Ishikawa (cell line): ENCODE measurements at regions not wholly inside any gene's neighbourhood (a gene's known extent, or its start where the extent isn't known, plus 50 kb on each side); places are given as distances from the start of the nearest gene placed in this dataset.

Source experiments
- CEBPB ChIP-seq: IDR thresholded peaks from 2 replicates; pipeline ENCODE4 v1.6.1; 2012
- CREB1 ChIP-seq: IDR thresholded peaks from 2 replicates; pipeline ENCODE4 v1.6.1; 2012; ENCODE audit warnings: low read depth
- EGR1 ChIP-seq: IDR thresholded peaks from 2 replicates; pipeline ENCODE4 v1.6.1; 2012
- EP300 ChIP-seq: IDR thresholded peaks from 2 replicates; pipeline ENCODE4 v1.6.1; 2012; ENCODE audit warnings: borderline replicate concordance
- FOXM1 ChIP-seq: IDR thresholded peaks from 2 replicates; pipeline ENCODE4 v1.6.1; 2012; ENCODE audit warnings: low read depth, borderline replicate concordance
- NFIC ChIP-seq: IDR thresholded peaks from 2 replicates; pipeline ENCODE4 v1.6.1; 2012
- RAD21 ChIP-seq: IDR thresholded peaks from 2 replicates; pipeline ENCODE4 v1.6.1; 2012; ENCODE audit warnings: low read depth
- TAF1 ChIP-seq: IDR thresholded peaks from 2 replicates; pipeline ENCODE4 v1.6.1; 2012; ENCODE audit warnings: low read depth, mild to moderate bottlenecking
- TCF12 ChIP-seq: IDR thresholded peaks from 2 replicates; pipeline ENCODE4 v1.6.1; 2012; ENCODE audit warnings: low read depth
- TEAD4 ChIP-seq: IDR thresholded peaks from 2 replicates; pipeline ENCODE4 v1.6.1; 2012
- YY1 ChIP-seq: IDR thresholded peaks from 2 replicates; pipeline ENCODE4 v1.6.1; 2012; ENCODE audit warnings: low read depth
- ZBTB7A ChIP-seq: IDR thresholded peaks from 2 replicates; pipeline ENCODE4 v1.6.1; 2012; ENCODE audit warnings: low read depth
- TF ChIP-seq, protein P1 (sequence below): IDR thresholded peaks from 2 replicates; pipeline ENCODE4 v1.6.1; 2012
- TF ChIP-seq, protein P2 (sequence below): IDR thresholded peaks from 2 replicates; pipeline ENCODE4 v1.6.1; 2012
- TF ChIP-seq, protein P3 (sequence below): IDR thresholded peaks from 2 replicates; pipeline ENCODE4 v1.6.1; 2012; ENCODE audit warnings: low read depth, mild to moderate bottlenecking

DNA sequence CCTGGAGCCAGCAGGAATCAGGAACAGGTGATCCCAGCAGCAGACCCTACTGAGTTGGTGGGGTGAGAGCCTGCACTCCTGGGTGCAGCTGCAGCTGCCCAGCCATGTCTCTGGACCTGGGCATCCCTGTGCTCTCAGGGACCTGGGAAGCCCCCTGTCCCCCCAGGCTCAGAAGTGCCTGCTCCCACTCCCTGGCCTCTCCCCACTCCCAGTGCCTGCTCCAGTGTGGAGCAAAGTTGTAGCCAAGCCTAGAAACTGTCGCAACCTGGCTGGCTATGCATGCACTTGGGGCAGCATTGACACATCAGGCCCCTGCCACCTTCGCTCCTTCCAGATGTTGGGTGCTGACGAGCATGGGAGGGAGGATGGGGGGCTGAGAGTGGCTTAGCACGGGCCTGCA lies 1124.7 kb upstream of the ACVR2A start:
- no peak for TF ChIP-seq CREB1
- TF ChIP-seq, protein P1, sequence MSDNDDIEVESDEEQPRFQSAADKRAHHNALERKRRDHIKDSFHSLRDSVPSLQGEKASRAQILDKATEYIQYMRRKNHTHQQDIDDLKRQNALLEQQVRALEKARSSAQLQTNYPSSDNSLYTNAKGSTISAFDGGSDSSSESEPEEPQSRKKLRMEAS = no peak
- no peak for TF ChIP-seq TEAD4
- TF ChIP-seq, protein P2, sequence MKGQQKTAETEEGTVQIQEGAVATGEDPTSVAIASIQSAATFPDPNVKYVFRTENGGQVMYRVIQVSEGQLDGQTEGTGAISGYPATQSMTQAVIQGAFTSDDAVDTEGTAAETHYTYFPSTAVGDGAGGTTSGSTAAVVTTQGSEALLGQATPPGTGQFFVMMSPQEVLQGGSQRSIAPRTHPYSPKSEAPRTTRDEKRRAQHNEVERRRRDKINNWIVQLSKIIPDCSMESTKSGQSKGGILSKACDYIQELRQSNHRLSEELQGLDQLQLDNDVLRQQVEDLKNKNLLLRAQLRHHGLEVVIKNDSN = no peak
- TF ChIP-seq TAF1 = no peak
- TF ChIP-seq ZBTB7A = no peak
- TF ChIP-seq, protein P3, sequence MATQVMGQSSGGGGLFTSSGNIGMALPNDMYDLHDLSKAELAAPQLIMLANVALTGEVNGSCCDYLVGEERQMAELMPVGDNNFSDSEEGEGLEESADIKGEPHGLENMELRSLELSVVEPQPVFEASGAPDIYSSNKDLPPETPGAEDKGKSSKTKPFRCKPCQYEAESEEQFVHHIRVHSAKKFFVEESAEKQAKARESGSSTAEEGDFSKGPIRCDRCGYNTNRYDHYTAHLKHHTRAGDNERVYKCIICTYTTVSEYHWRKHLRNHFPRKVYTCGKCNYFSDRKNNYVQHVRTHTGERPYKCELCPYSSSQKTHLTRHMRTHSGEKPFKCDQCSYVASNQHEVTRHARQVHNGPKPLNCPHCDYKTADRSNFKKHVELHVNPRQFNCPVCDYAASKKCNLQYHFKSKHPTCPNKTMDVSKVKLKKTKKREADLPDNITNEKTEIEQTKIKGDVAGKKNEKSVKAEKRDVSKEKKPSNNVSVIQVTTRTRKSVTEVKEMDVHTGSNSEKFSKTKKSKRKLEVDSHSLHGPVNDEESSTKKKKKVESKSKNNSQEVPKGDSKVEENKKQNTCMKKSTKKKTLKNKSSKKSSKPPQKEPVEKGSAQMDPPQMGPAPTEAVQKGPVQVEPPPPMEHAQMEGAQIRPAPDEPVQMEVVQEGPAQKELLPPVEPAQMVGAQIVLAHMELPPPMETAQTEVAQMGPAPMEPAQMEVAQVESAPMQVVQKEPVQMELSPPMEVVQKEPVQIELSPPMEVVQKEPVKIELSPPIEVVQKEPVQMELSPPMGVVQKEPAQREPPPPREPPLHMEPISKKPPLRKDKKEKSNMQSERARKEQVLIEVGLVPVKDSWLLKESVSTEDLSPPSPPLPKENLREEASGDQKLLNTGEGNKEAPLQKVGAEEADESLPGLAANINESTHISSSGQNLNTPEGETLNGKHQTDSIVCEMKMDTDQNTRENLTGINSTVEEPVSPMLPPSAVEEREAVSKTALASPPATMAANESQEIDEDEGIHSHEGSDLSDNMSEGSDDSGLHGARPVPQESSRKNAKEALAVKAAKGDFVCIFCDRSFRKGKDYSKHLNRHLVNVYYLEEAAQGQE = no peak
- TF ChIP-seq CEBPB = no peak
- no peak for TF ChIP-seq TCF12
- TF ChIP-seq EGR1 = no peak
- TF ChIP-seq NFIC = no peak
- TF ChIP-seq YY1 = no peak
- TF ChIP-seq EP300 = no peak

DNA sequence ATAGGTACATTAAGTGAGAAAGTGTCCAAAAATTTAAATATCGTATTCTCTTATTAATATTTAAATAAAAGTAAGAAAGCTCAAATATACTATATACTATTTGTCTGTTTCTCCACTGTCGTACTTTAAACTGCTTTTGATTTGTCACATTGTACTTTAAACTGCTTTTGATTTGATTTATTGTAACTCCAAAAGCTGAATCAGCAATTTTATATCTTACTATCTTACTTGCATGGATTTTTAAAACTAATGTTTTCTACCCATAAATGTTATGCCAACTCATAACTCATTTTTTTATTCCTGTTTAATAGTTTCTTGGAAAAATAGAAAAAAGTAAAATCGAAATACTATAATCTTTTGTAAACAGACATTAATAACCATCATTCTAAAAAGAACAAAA lies 1128.2 kb upstream of the ACVR2A start:
- TF ChIP-seq EP300 = no peak
- TF ChIP-seq, protein P2 = no peak
- no peak for TF ChIP-seq TAF1
- no peak for TF ChIP-seq TEAD4
- TF ChIP-seq EGR1 = no peak
- no peak for TF ChIP-seq CEBPB
- TF ChIP-seq YY1 = no peak
- TF ChIP-seq, protein P1 = no peak
- no peak for TF ChIP-seq TCF12
- TF ChIP-seq CREB1 = no peak

DNA sequence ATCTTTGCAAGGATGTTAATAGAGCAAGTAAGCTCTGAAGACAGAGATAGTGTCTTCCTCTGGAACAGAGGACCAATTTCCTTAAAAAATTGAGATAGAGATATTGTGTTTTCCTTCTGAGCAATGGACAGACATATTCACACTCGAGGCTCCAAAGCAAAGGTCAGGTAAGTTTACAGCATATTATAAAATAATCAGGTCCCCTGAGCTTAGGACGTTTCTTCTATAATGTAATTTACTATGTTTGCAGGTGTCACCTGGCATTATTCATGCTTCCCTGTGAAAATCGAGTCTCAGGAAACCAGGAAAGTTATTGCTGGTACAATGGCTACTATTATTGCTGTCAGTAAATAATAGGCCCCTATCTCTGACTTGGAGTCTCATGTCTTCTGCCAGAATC lies 1135.8 kb upstream of the ACVR2A start:
- TF ChIP-seq CREB1 (no peak), CEBPB (no peak), EGR1 (no peak), TCF12 (no peak), TAF1 (no peak), TEAD4 (no peak), YY1 (no peak), RAD21 (no peak), FOXM1 (no peak), ZBTB7A (no peak), NFIC (no peak), EP300 (no peak)
- TF ChIP-seq, protein P1 = no peak
- TF ChIP-seq, protein P2 = no peak
- TF ChIP-seq, protein P3 = no peak

DNA sequence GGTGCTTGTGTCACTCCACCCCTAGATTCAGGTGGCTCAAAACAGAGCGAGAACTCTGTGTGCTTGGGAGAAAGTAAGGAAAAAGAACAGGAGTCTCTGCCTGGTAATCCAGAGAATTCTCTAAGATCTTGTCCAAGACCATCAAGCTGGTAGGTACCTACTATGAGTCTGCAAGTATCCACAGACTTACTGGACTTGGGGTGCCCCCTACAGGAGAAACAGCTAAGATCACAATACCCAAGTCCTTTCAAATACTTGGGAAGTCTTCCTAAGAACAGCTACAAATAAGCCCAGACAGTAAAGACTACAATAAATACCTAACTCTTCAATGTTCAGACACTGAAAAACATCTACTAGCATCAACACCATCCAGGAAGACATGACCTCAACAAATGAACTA lies 1143.6 kb upstream of the ACVR2A start:
- TF ChIP-seq EGR1 (no peak), RAD21 (peak; percentile 46; the same call in 1 of the 2 replicates)

DNA sequence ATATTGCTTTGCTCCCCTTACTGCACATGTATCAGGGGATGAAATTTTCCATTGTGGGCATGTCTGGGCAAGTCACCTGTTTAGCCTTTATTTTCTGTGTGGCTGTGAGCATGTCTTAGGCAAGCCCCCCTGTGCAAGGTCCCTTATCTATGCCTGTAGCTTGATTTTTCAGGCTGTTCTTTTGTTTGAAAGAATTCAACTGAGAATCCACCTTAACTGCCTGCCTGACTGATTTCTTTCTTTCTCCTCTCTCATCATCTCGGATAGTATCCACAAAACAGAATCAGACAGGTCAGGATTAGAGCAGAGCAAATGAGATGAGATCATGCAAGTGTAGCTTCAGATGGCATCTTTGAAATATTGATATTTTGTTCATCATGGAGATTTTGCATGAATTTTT lies 1147.5 kb upstream of the ACVR2A start:
- TF ChIP-seq EP300 = no peak
- no peak for TF ChIP-seq TAF1
- TF ChIP-seq FOXM1 = no peak
- TF ChIP-seq, protein P1 = no peak

DNA sequence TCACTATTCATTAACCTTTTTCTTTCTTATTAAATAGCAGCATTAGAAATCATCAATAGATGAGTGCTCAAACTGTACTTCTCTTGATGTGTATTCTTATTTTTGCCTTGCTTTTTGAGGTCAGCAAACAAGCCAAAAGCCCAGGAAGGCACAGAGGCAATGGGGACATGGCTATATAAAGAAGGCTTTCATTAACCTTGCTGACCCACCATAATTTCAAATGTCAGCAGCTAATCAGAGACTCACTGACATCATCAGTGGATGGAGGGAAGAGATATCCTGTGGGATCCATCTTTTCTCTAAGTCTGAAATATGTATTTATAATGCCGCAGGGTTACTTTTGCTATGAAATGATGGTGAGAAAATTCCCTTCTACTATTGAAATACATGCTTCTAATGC lies 1162.8 kb upstream of the ACVR2A start:
- TF ChIP-seq ZBTB7A (no peak), CREB1 (no peak), TAF1 (no peak), TCF12 (no peak), NFIC (no peak), RAD21 (no peak)
- TF ChIP-seq, protein P3 = no peak
- TF ChIP-seq, protein P1 = no peak
